ENCODE measurements at regions not wholly inside any gene's neighbourhood (a gene's known extent, or its start where the extent isn't known, plus 50 kb on each side); places are given as distances from the start of the nearest gene placed in this dataset.

DNA sequence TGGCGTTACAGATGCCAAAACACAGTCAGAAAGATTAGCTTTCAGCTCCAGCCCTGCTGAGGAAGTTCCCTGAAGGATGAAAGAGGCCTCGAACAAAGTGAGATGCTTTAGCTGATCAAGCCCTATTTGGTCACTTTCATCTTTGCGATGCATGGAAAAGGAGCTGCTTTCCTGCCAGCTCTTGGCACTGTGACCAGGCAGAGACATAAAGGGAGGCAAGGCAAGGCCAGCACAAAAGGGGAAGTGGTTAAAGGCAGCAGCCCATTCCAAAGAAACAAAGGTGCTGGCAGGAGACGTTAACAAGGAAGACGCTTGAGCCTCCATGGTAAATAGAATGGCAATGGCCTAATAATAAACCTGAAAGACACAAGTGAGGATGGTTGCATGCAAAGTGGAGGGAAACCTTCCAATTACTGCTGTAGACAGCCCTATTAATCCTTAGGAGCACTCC is 617.1 kb upstream of the INTU start:
- no peak overlapping the region for H3K9ac ChIP-seq (ENCODE audit: insufficient read depth, low read depth, low read length)
- H4K20me1 ChIP-seq (ENCODE audit: insufficient read depth, low read length), result no peaks in the 10 kb centered on the region
- no peak overlapping the region for H3K4me3 ChIP-seq (replicated peaks in 1 of 3; ENCODE audit: insufficient read depth in 1 of 3, low read depth in 2 of 3, low read length in 3 of 3)
- no peak overlapping the region for H3K27ac ChIP-seq (ENCODE audit: extremely low read length, insufficient read depth, low read length)
- no peaks in the 10 kb centered on the region for H3K9me3 ChIP-seq (ENCODE audit: low read length)
- ChIA-PET CTCF (ENCODE audit: low intra/inter-chr PET ratio, low total read pairs) (no interaction called here), POLR2A (no interaction called here)
- DNase-seq (ENCODE audit: low spot score) (no peak), FAIRE-seq (no peak), ATAC-seq (no peak)
- no peaks in the 10 kb centered on the region for H3K4me1 ChIP-seq (ENCODE audit: insufficient read depth, low read length)
- no TSS peak for BruUV-seq (replicated peaks)
- H3K79me2 ChIP-seq (ENCODE audit: insufficient read depth, low read length), result no peaks in the 10 kb centered on the region
- no peaks in the 10 kb centered on the region for H3K36me3 ChIP-seq (replicated peaks in 1 of 2; ENCODE audit: control insufficient read depth in 1 of 2, insufficient read depth in 2 of 2, low read length in 2 of 2)
- WGBS (ENCODE audit: low lambda C conversion rate), result 38% methylated on average over 5 of the region's 5 CpGs
- H2AFZ ChIP-seq (ENCODE audit: low read length), result no peak overlapping the region
- in situ Hi-C loops (cut with HindIII; ENCODE audit: extremely low pct_ligation_motif_present, low pct_unique_long_range_greater_than_20kb) (no loop called here), intact Hi-C loops (cut with micrococcal nuclease; ENCODE audit: unreplicated experiment) (no loop called here)
- H3K4me2 ChIP-seq (ENCODE audit: low read depth, low read length), result no peak overlapping the region
- H3K27me3 ChIP-seq (ENCODE audit: control insufficient read depth in 1 of 2, insufficient read depth in 2 of 2, low read length in 2 of 2), result no peaks in the 10 kb centered on the region
- TF ChIP-seq SRSF9 (IDR thresholded peaks at IDR 0.05; ENCODE audit: borderline replicate concordance, insufficient read depth, low read depth, low read length, poor library complexity, severe bottlenecking) (no peak), ATF6 (CRISPR knock-in tag; conservative IDR thresholded peaks at IDR 0.05) (no peak), ARNT2 (CRISPR knock-in tag; IDR thresholded peaks at IDR 0.05; ENCODE audit: low read depth) (no peak), TCF7 (IDR thresholded peaks at IDR 0.05; ENCODE audit: low read depth) (no peak), ZSCAN30 (CRISPR knock-in tag; IDR thresholded peaks at IDR 0.05) (no peak), HNF4G (IDR thresholded peaks at IDR 0.05; ENCODE audit: borderline replicate concordance, low read depth, low read length) (no peak), HNF4G (CRISPR knock-in tag; IDR thresholded peaks at IDR 0.05; ENCODE audit: borderline replicate concordance, low read depth) (no peak), ZNF597 (CRISPR knock-in tag; IDR thresholded peaks at IDR 0.05) (no peak), CREB1 (IDR thresholded peaks at IDR 0.05) (no peak), CREB1 (CRISPR knock-in tag; IDR thresholded peaks at IDR 0.05) (no peak), DMAP1 (CRISPR knock-in tag; IDR thresholded peaks at IDR 0.05) (no peak), ZHX1 (CRISPR knock-in tag; IDR thresholded peaks at IDR 0.05; ENCODE audit: low read depth) (no peak), HNF4A (CRISPR knock-in tag; IDR thresholded peaks at IDR 0.05) (no peak), PAXIP1 (CRISPR knock-in tag; conservative IDR thresholded peaks at IDR 0.05) (no peak), SP1 (IDR thresholded peaks at IDR 0.05) (no peak), SP1 (CRISPR knock-in tag; IDR thresholded peaks at IDR 0.05) (no peak), NONO (IDR thresholded peaks at IDR 0.05) (no peak), NONO (CRISPR knock-in tag; conservative IDR thresholded peaks at IDR 0.05) (no peak)
